Keratinocyte (primary cell): ENCODE measurements at regions not wholly inside any gene's neighbourhood (a gene's known extent, or its start where the extent isn't known, plus 50 kb on each side); places are given as distances from the start of the nearest gene placed in this dataset.
A peak's percentile ranks its signal among the peaks of the same experiment; 100 is the strongest.

Experiments used
- DNase-seq: peaks from one replicate; pipeline ENCODE4 v3.0.0-alpha.2; 2011; ENCODE audit warnings: low read depth, missing footprints, low spot score
- FAIRE-seq: peaks from 2 replicates; lab custom pipeline; 2011; peaks lifted over from hg19 to GRCh38; lab: Jason Lieb, UNC
- H2AFZ ChIP-seq: 2 replicates; pipeline ENCODE4 v1.6.0; 2012; ENCODE audit warnings: low read length, control low read depth, inconsistent platforms; ENCODE audit not compliant: control insufficient read depth
- H3K27ac ChIP-seq: 2 replicates; pipeline ENCODE4 v1.5.1; 2011; ENCODE audit warnings: low read length; ENCODE audit not compliant: control insufficient read depth, insufficient read depth
- H3K27me3 ChIP-seq: 3 replicates; pipeline ENCODE4 v1.6.0; 2011; ENCODE audit warnings: low read length; ENCODE audit not compliant: control insufficient read depth, insufficient read depth; ENCODE audit errors: extremely low read depth
- H3K36me3 ChIP-seq, 2 experiments: 2 replicates in 1 of 2; 3 replicates in 1 of 2; pipeline ENCODE4 v1.5.1; 2011; ENCODE audit warnings: low read length in 2 of 2, mild to moderate bottlenecking in 1 of 2; ENCODE audit not compliant: control insufficient read depth in 2 of 2, insufficient read depth in 2 of 2; ENCODE audit errors: extremely low read depth in 1 of 2
- H3K4me1 ChIP-seq: 3 replicates; pipeline ENCODE4 v1.5.1; 2011; ENCODE audit warnings: low read length; ENCODE audit not compliant: control insufficient read depth, insufficient read depth; ENCODE audit errors: extremely low read depth
- H3K4me2 ChIP-seq: 3 replicates; pipeline ENCODE4 v1.6.0; 2011; ENCODE audit warnings: low read depth, low read length; ENCODE audit not compliant: control insufficient read depth, insufficient read depth; ENCODE audit errors: extremely low read depth
- H3K4me3 ChIP-seq, 3 experiments: fragments of 200-600 bp in 1 of 3; sonication (generic) in 1 of 3; 2 replicates in 2 of 3; 3 replicates in 1 of 3; pipeline ENCODE4 v1.5.1; 2011 to 2016; ENCODE audit warnings: low read length in 3 of 3, mild to moderate bottlenecking in 3 of 3, control low read depth in 2 of 3, inconsistent platforms in 1 of 3, low read depth in 1 of 3, mixed read lengths in 1 of 3, mixed run types in 1 of 3, moderate library complexity in 1 of 3; ENCODE audit not compliant: control insufficient read depth in 2 of 3, insufficient read depth in 2 of 3; ENCODE audit errors: extremely low read depth in 1 of 3
- H3K79me2 ChIP-seq: 2 replicates; pipeline ENCODE4 v1.6.0; 2012; ENCODE audit warnings: low read length; ENCODE audit not compliant: control insufficient read depth, insufficient read depth
- H3K9ac ChIP-seq: 3 replicates; pipeline ENCODE4 v1.6.0; 2011; ENCODE audit warnings: low read length; ENCODE audit not compliant: control insufficient read depth, insufficient read depth; ENCODE audit errors: extremely low read depth
- H3K9me1 ChIP-seq: 3 replicates; pipeline ENCODE4 v1.6.0; 2011; ENCODE audit warnings: low read length; ENCODE audit not compliant: control insufficient read depth, insufficient read depth; ENCODE audit errors: extremely low read depth
- H3K9me3 ChIP-seq: 2 replicates; pipeline ENCODE4 v1.5.1; 2012; ENCODE audit warnings: low read depth, low read length; ENCODE audit not compliant: control insufficient read depth
- H4K20me1 ChIP-seq: 3 replicates; pipeline ENCODE4 v1.6.0; 2011; ENCODE audit warnings: low read length; ENCODE audit not compliant: control insufficient read depth, insufficient read depth; ENCODE audit errors: extremely low read depth
- EZH2 ChIP-seq: IDR thresholded peaks from one replicate; pipeline ENCODE4 v1.6.1; 2012; ENCODE audit warnings: inconsistent platforms, mild to moderate bottlenecking, low read length, moderate library complexity
- dilution Hi-C: fragments of 300-500 bp; cut with MboI; formaldehyde crosslinking; loops from one replicate; pipeline ENCODE4 v1.7.0; 2020; ENCODE audit warnings: low sequenced_read_pairs; ENCODE audit not compliant: extremely low pct_ligation_motif_present
- TF ChIP-seq, protein P1 (sequence below), 3 experiments: IDR thresholded peaks in 1 of 3; conservative IDR thresholded peaks in 1 of 3; optimal IDR thresholded peaks in 1 of 3; 2 replicates in 2 of 3; 3 replicates in 1 of 3; pipeline versions ENCODE3 to v1.5.1; 2011; ENCODE audit warnings: low read length in 3 of 3, mild to moderate bottlenecking in 3 of 3, moderate library complexity in 2 of 3, control low read depth in 1 of 3, inconsistent platforms in 1 of 3; ENCODE audit not compliant: insufficient read depth in 2 of 3; ENCODE audit errors: extremely low read depth in 1 of 3

DNA sequence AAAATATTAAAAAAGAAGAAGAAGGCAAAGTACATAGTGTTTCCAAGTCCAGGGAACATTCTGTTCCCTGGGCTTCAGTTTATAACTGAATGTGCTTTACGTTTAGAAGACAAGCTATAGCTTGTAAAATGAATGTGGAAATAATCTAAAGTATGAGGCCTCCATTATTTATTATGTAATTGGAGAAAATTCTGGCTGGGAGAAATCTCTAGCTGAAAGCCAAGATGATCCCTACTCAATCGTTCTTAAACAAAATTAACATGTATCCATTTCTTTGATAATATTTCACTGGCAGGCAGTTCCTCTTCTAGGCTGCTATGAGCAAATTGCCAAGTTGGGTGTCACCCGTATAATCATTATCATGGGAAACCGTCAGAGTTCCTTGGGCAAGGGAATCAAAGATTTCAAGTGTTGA is 52.2 kb upstream of the ETS2 start:
- Histone ChIP-seq H2AFZ (peak overlapping the region; percentile 67), H3K9ac (peak overlapping the region; percentile 36), H4K20me1 (no peaks in the 10 kb centered on the region), H3K4me3 (no peak overlapping the region), H3K4me2 (peak overlapping the region; percentile 55), H3K36me3 (no peaks in the 10 kb centered on the region), H3K9me1 (no peaks in the 10 kb centered on the region), H3K27me3 (no peaks in the 10 kb centered on the region), H3K27ac (peak overlapping the region; percentile 59), H3K9me3 (no peaks in the 10 kb centered on the region), H3K4me1 (peaks cover 43% of the 10 kb centered on the region), H3K79me2 (no peaks in the 10 kb centered on the region)
- TF ChIP-seq, protein P1, sequence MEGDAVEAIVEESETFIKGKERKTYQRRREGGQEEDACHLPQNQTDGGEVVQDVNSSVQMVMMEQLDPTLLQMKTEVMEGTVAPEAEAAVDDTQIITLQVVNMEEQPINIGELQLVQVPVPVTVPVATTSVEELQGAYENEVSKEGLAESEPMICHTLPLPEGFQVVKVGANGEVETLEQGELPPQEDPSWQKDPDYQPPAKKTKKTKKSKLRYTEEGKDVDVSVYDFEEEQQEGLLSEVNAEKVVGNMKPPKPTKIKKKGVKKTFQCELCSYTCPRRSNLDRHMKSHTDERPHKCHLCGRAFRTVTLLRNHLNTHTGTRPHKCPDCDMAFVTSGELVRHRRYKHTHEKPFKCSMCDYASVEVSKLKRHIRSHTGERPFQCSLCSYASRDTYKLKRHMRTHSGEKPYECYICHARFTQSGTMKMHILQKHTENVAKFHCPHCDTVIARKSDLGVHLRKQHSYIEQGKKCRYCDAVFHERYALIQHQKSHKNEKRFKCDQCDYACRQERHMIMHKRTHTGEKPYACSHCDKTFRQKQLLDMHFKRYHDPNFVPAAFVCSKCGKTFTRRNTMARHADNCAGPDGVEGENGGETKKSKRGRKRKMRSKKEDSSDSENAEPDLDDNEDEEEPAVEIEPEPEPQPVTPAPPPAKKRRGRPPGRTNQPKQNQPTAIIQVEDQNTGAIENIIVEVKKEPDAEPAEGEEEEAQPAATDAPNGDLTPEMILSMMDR (optimal IDR thresholded peaks at IDR 0.05 in 1 of 3, IDR thresholded peaks at IDR 0.05 in 1 of 3, conservative IDR thresholded peaks at IDR 0.05 in 1 of 3; ENCODE audit: extremely low read depth in 1 of 3, insufficient read depth in 2 of 3, low read length in 3 of 3), result no peak
- TF ChIP-seq EZH2, result no peak
- FAIRE-seq (no peak), DNase-seq (no peak)
- dilution Hi-C loops, result no loop called here
